Kidney epithelial cell (primary cell): ENCODE measurements at regions not wholly inside any gene's neighbourhood (a gene's known extent, or its start where the extent isn't known, plus 50 kb on each side); places are given as distances from the start of the nearest gene placed in this dataset.
A peak's percentile ranks its signal among the peaks of the same experiment; 100 is the strongest.

Source experiments
- DNase-seq: peaks from one replicate; pipeline ENCODE4 v3.0.0-alpha.2; 2010; ENCODE audit warnings: low read depth
- H3K27me3 ChIP-seq: 2 replicates; pipeline ENCODE4 v1.6.0; 2011; ENCODE audit warnings: low read length; ENCODE audit not compliant: control insufficient read depth, insufficient read depth
- H3K36me3 ChIP-seq: 2 replicates; pipeline ENCODE4 v1.5.1; 2011; ENCODE audit warnings: low read length; ENCODE audit not compliant: control insufficient read depth, insufficient read depth
- H3K4me3 ChIP-seq: 2 replicates; pipeline ENCODE4 v1.5.1; 2011; ENCODE audit warnings: low read depth, mild to moderate bottlenecking, control low read depth, low read length
- TF ChIP-seq, protein P1 (sequence below): IDR thresholded peaks from 2 replicates; pipeline ENCODE4 v1.5.1; 2011; ENCODE audit warnings: mild to moderate bottlenecking, moderate library complexity, low read length, control low read depth, inconsistent platforms; ENCODE audit not compliant: insufficient read depth, poor library complexity, severe bottlenecking

GRCh38 chr11:11155962-11156815 lies 196.9 kb downstream of the CSNK2A3 start:
- Histone ChIP-seq H3K4me3 (no peak overlapping the region), H3K27me3 (peaks cover 4% of the 10 kb centered on the region), H3K36me3 (no peaks in the 10 kb centered on the region)
- DNase-seq = no peak
- TF ChIP-seq, protein P1, sequence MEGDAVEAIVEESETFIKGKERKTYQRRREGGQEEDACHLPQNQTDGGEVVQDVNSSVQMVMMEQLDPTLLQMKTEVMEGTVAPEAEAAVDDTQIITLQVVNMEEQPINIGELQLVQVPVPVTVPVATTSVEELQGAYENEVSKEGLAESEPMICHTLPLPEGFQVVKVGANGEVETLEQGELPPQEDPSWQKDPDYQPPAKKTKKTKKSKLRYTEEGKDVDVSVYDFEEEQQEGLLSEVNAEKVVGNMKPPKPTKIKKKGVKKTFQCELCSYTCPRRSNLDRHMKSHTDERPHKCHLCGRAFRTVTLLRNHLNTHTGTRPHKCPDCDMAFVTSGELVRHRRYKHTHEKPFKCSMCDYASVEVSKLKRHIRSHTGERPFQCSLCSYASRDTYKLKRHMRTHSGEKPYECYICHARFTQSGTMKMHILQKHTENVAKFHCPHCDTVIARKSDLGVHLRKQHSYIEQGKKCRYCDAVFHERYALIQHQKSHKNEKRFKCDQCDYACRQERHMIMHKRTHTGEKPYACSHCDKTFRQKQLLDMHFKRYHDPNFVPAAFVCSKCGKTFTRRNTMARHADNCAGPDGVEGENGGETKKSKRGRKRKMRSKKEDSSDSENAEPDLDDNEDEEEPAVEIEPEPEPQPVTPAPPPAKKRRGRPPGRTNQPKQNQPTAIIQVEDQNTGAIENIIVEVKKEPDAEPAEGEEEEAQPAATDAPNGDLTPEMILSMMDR = peak; percentile 59

- Histone ChIP-seq H3K4me3 (no peak overlapping the region), H3K36me3 (no peaks in the 10 kb centered on the region), H3K27me3 (peaks cover 4% of the 10 kb centered on the region)
- TF ChIP-seq, protein P1 = no peak
- no peak for DNase-seq
These were observed 200.2 kb downstream of the CSNK2A3 start for GRCh38 chr11:11152877-11153276.

- H3K36me3 ChIP-seq = no peaks in the 10 kb centered on the region
- TF ChIP-seq, protein P1 = no peak
- no peak for DNase-seq
- peaks cover 3% of the 10 kb centered on the region for H3K27me3 ChIP-seq
- no peak overlapping the region for H3K4me3 ChIP-seq
These were observed 203.2 kb downstream of the CSNK2A3 start for GRCh38 chr11:11149671-11150459.

GRCh38 chr11:11148596-11148995 lies 204.5 kb downstream of the CSNK2A3 start:
- Histone ChIP-seq H3K4me3 (no peak overlapping the region), H3K27me3 (no peaks in the 10 kb centered on the region), H3K36me3 (no peaks in the 10 kb centered on the region)
- TF ChIP-seq, protein P1 = no peak
- DNase-seq = no peak

- Histone ChIP-seq H3K36me3 (no peaks in the 10 kb centered on the region), H3K4me3 (no peak overlapping the region), H3K27me3 (no peaks in the 10 kb centered on the region)
- peak; percentile 16 for DNase-seq
- TF ChIP-seq, protein P1 = no peak
These were observed 204.9 kb downstream of the CSNK2A3 start for GRCh38 chr11:11148104-11148509.
